ENCODE measurements at regions not wholly inside any gene's neighbourhood (a gene's known extent, or its start where the extent isn't known, plus 50 kb on each side); places are given as distances from the start of the nearest gene placed in this dataset.
"Not testable (repeated sequence)": the region's sequence is repeated elsewhere in the genome, so short reads cannot be mapped to it uniquely, and the experiment has no call there.

GRCh38 chr2:113356284-113356683 lies 77.6 kb upstream of the PAX8 start:
- not testable (repeated sequence) for H3K27me3 Mint-ChIP-seq; ATAC-seq (ENCODE audit: low read depth); H3K27ac Mint-ChIP-seq; H3K36me3 Mint-ChIP-seq; DNase-seq (ENCODE audit: low spot score in 2 of 2); H3K4me1 Mint-ChIP-seq; H3K4me3 Mint-ChIP-seq; H3K9me3 Mint-ChIP-seq

GRCh38 chr2:113355339-113356015 lies 76.8 kb upstream of the PAX8 start:
- not testable (repeated sequence) for H3K4me1 Mint-ChIP-seq; H3K36me3 Mint-ChIP-seq; H3K9me3 Mint-ChIP-seq; H3K27ac Mint-ChIP-seq; H3K4me3 Mint-ChIP-seq; ATAC-seq (ENCODE audit: low read depth); H3K27me3 Mint-ChIP-seq; DNase-seq (ENCODE audit: low spot score in 2 of 2)

GRCh38 chr2:113351375-113352355 lies 72.9 kb upstream of the PAX8 start:
- Mint-ChIP-seq H3K27ac (no peak overlapping the region), H3K4me1 (peaks cover 2% of the 10 kb centered on the region), H3K9me3 (no peaks in the 10 kb centered on the region), H3K36me3 (no peaks in the 10 kb centered on the region), H3K27me3 (peaks cover 9% of the 10 kb centered on the region), H3K4me3 (no peak overlapping the region)
- ATAC-seq (ENCODE audit: low read depth) (no peak), DNase-seq (ENCODE audit: low spot score in 2 of 2) (no peak)

- not testable (repeated sequence) for H3K4me3 Mint-ChIP-seq; H3K4me1 Mint-ChIP-seq; H3K36me3 Mint-ChIP-seq; H3K9me3 Mint-ChIP-seq; ATAC-seq (ENCODE audit: low read depth); H3K27ac Mint-ChIP-seq; DNase-seq (ENCODE audit: low spot score in 2 of 2)
- H3K27me3 Mint-ChIP-seq = peaks cover 16% of the 10 kb centered on the region
These were observed 65.1 kb upstream of the PAX8 start for GRCh38 chr2:113343800-113344199.

- H3K9me3 Mint-ChIP-seq = no peaks in the 10 kb centered on the region
- H3K27ac Mint-ChIP-seq = no peak overlapping the region
- H3K4me1 Mint-ChIP-seq = peaks cover 5% of the 10 kb centered on the region
- ATAC-seq (ENCODE audit: low read depth) = peak; percentile 96
- H3K4me3 Mint-ChIP-seq = no peak overlapping the region
- no peaks in the 10 kb centered on the region for H3K36me3 Mint-ChIP-seq
- DNase-seq (ENCODE audit: low spot score in 2 of 2) = peak in 1 of 2 donors; percentile 5
- peaks cover 16% of the 10 kb centered on the region for H3K27me3 Mint-ChIP-seq
These were observed 63.9 kb upstream of the PAX8 start for GRCh38 chr2:113342650-113343049.

- not testable (repeated sequence) for DNase-seq (ENCODE audit: low spot score in 2 of 2); H3K4me3 Mint-ChIP-seq; ATAC-seq (ENCODE audit: low read depth); H3K4me1 Mint-ChIP-seq; H3K27ac Mint-ChIP-seq; H3K36me3 Mint-ChIP-seq; H3K9me3 Mint-ChIP-seq
- H3K27me3 Mint-ChIP-seq = peaks cover 17% of the 10 kb centered on the region
These were observed 63.1 kb upstream of the PAX8 start for GRCh38 chr2:113341870-113342253.

GRCh38 chr2:113341191-113341869 lies 62.6 kb upstream of the PAX8 start:
- no peak overlapping the region for H3K4me3 Mint-ChIP-seq
- no peak overlapping the region for H3K27ac Mint-ChIP-seq
- H3K27me3 Mint-ChIP-seq = peaks cover 21% of the 10 kb centered on the region
- H3K9me3 Mint-ChIP-seq = no peaks in the 10 kb centered on the region
- no peak for ATAC-seq (ENCODE audit: low read depth)
- DNase-seq (ENCODE audit: low spot score in 2 of 2) = no peak
- H3K36me3 Mint-ChIP-seq = no peaks in the 10 kb centered on the region
- H3K4me1 Mint-ChIP-seq = peaks cover 5% of the 10 kb centered on the region

GRCh38 chr2:113337809-113338208 lies 59.1 kb upstream of the PAX8 start:
- ATAC-seq (ENCODE audit: low read depth) (no peak), DNase-seq (ENCODE audit: low spot score in 2 of 2) (no peak)
- H3K4me1 Mint-ChIP-seq = peaks cover 3% of the 10 kb centered on the region
- no peak overlapping the region for H3K27ac Mint-ChIP-seq
- H3K27me3 Mint-ChIP-seq = peaks cover 16% of the 10 kb centered on the region
- no peaks in the 10 kb centered on the region for H3K9me3 Mint-ChIP-seq
- no peaks in the 10 kb centered on the region for H3K36me3 Mint-ChIP-seq
- no peak overlapping the region for H3K4me3 Mint-ChIP-seq

GRCh38 chr2:113336040-113336439 lies 57.3 kb upstream of the PAX8 start:
- H3K27ac Mint-ChIP-seq; H3K36me3 Mint-ChIP-seq; DNase-seq (ENCODE audit: low spot score in 2 of 2); H3K4me1 Mint-ChIP-seq; H3K4me3 Mint-ChIP-seq; H3K9me3 Mint-ChIP-seq; ATAC-seq (ENCODE audit: low read depth): not testable (repeated sequence)
- peaks cover 16% of the 10 kb centered on the region for H3K27me3 Mint-ChIP-seq

GRCh38 chr2:113334147-113334546 lies 55.4 kb upstream of the PAX8 start:
- no peaks in the 10 kb centered on the region for H3K9me3 Mint-ChIP-seq
- peaks cover 18% of the 10 kb centered on the region for H3K27me3 Mint-ChIP-seq
- no peak overlapping the region for H3K4me3 Mint-ChIP-seq
- no peak overlapping the region for H3K27ac Mint-ChIP-seq
- H3K4me1 Mint-ChIP-seq = no peaks in the 10 kb centered on the region
- no peaks in the 10 kb centered on the region for H3K36me3 Mint-ChIP-seq
- no peak for DNase-seq (ENCODE audit: low spot score in 2 of 2)
- ATAC-seq (ENCODE audit: low read depth) = no peak

GRCh38 chr2:113333735-113334134 lies 55.0 kb upstream of the PAX8 start:
- not testable (repeated sequence) for H3K4me1 Mint-ChIP-seq; ATAC-seq (ENCODE audit: low read depth); H3K4me3 Mint-ChIP-seq; H3K9me3 Mint-ChIP-seq; DNase-seq (ENCODE audit: low spot score in 2 of 2); H3K36me3 Mint-ChIP-seq; H3K27ac Mint-ChIP-seq
- H3K27me3 Mint-ChIP-seq = peaks cover 18% of the 10 kb centered on the region

- not testable (repeated sequence) for H3K4me3 Mint-ChIP-seq; H3K36me3 Mint-ChIP-seq; H3K9me3 Mint-ChIP-seq; H3K27ac Mint-ChIP-seq; H3K4me1 Mint-ChIP-seq; DNase-seq (ENCODE audit: low spot score in 2 of 2); ATAC-seq (ENCODE audit: low read depth)
- peaks cover 13% of the 10 kb centered on the region for H3K27me3 Mint-ChIP-seq
These were observed 51.5 kb upstream of the PAX8 start for GRCh38 chr2:113330060-113330767.

- ATAC-seq (ENCODE audit: low read depth); H3K4me3 Mint-ChIP-seq; DNase-seq (ENCODE audit: low spot score in 2 of 2); H3K27ac Mint-ChIP-seq; H3K4me1 Mint-ChIP-seq; H3K36me3 Mint-ChIP-seq; H3K9me3 Mint-ChIP-seq: not testable (repeated sequence)
- peaks cover 17% of the 10 kb centered on the region for H3K27me3 Mint-ChIP-seq
These were observed 50.3 kb upstream of the PAX8 start for GRCh38 chr2:113328973-113329372.
